GM19468 (cell line): ENCODE measurements at regions not wholly inside any gene's neighbourhood (a gene's known extent, or its start where the extent isn't known, plus 50 kb on each side); places are given as distances from the start of the nearest gene placed in this dataset.

Experiments
- ATAC-seq: cut with Tn5 transposase; IDR thresholded peaks from one replicate; pipeline ENCODE4 v1.9.1; 2021; ENCODE audit warnings: mild to moderate bottlenecking, moderate library complexity, moderate number of reproducible peaks; ENCODE audit not compliant: unreplicated experiment; ENCODE audit errors: extremely low read depth

DNA sequence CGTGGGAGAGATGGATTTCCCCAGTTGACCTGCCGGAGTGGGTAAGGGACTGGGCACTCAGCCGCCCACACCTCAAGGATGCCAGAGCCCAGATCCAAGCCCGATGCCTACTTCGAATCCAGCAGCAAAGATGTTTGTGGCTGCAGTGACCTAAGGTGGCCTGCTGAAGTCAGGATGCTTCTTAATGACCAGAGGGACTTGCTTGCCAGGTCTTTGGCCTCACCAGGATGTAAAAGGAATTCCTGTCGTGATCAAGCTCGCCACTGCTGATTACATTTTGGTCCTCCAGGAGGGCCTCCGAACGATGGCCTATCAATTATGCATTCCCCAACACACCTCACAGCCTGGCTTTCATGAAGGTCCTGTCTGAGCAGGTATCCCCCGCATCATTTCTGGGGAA, 349.5 kb upstream of the ZMIZ1 start:
- ATAC-seq = no peak

DNA sequence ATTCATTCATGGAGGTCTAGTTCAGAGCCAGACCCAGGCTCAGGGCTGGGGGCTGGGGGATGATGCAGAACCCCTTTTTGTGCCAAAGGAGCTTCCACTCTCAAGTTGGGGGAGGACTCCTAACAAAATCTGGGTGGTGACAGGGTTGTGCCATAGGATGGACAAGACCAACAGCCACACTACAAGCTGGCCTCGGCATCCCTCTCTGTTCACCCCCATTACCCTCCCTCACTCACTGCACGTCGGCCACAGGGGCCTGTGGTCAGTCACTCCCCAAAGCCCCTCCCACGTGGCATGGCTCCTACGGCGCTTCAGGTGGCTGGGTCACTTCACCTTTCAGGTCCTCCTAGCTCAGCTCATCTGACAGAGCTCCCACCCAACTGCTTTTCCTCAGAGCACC, 348.7 kb upstream of the ZMIZ1 start:
- ATAC-seq = no peak

DNA sequence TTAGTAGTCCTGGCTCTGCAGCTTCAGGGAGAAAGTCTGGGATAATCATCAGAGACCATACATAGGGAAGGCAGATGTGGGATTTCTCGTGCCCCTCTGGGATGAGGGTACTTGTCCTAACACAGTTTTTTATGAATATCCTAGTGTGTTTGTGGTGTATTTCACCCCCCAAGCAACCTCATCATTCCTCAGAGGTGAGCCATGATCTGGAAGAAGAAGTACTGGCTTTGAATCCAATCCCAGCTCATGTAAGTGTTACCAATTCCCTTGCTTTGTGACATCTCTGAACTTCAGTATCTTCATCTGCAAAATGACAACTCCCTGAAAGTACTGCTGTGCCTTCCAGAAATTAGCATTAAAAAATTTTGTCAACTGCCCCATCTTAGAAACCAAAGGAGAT, 347.5 kb upstream of the ZMIZ1 start:
- no peak for ATAC-seq

DNA sequence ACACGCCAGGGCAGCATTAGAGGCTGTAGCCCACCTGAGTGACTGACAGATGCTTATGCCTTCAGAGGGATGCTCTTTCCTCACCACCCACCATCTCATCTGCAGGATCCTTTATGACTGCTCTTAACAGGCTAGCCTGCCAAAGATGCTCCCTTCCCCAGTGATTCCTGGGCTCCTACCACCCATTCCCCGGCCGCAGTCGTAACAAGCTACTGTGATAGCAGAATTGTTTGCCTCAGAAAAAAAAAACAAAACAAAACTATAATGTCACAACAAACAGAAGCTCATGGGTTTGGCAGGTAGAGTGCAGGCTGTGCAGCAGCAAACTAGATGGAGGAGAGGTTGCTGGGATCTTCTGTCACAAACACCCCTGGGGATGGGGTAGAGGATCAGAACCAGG, 343.9 kb upstream of the ZMIZ1 start:
- no peak for ATAC-seq

DNA sequence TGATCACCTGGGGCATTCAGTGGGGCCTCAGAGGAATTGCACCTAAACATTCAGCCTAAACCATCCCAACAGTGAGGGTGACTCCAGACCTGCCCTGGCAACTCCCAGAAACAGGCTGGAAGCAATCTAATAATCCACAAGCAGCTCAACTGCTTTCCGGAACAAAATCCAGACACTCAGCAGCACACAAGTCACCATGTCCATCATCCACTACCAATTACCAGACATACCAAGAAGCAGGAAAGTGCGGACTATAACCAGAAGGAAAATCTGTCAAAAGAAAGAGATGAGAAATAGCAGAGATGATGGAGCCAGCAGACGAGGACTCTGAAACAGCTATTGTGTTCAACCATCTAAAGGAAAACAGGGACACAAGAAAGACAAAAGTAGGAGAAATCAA, 342.6 kb upstream of the ZMIZ1 start:
- no peak for ATAC-seq

DNA sequence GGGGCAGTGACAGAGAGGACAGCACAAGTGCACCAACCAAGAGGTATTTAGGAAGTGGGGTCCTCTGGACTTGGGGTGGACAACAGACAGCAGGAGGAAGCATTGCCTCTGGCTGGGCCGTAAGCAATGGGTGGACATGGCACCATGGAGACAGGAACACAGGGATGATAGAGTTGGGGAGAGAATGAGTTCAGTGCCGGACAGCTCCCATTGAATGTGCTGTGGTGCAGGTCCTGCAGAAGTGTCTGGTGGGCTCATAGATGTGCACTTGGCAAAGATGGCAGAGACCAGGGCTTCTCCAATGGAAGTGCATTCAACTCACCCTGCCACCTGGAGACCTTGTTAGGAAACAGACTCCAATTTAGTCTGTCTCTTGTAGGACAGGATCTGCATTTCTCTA, 341.5 kb upstream of the ZMIZ1 start:
- no peak for ATAC-seq

DNA sequence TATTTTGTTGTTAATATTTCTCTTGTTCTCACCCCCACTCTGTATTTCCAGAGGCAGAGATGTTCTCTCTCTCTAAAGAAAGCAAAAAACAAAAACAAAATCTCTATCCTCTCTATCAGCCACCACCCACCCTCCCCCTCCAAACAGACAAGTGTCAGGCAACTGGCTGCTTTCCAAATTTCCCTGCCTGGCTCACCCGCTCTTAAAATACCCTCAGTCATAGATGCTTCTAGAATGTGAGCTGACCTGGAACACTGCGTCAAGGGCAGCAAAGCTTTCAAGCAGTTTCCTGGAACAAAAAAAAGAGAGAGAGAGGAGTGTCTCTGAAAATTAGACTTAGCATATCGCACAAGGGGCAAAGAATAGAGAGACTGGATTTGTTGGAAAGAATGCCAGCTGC, 341.0 kb upstream of the ZMIZ1 start:
- ATAC-seq = no peak

DNA sequence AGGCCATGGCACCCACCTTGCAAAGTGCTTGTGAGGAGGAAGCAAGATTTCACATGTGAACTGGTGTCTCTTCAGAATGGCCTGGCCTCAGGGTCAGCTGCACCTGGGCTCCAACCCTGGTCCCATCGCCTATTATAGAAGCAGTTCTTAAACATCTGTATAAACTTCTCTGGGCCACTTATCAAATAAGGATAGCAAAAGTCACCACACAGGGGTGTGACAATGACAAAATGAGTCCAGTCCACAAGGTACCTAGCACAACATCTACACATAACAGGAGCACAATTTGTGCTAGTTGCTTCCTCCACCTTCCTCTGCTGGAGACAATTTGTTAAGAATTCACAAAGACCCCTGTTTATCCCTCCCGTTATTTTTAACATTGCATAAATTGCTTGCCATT, 340.6 kb upstream of the ZMIZ1 start:
- no peak for ATAC-seq

DNA sequence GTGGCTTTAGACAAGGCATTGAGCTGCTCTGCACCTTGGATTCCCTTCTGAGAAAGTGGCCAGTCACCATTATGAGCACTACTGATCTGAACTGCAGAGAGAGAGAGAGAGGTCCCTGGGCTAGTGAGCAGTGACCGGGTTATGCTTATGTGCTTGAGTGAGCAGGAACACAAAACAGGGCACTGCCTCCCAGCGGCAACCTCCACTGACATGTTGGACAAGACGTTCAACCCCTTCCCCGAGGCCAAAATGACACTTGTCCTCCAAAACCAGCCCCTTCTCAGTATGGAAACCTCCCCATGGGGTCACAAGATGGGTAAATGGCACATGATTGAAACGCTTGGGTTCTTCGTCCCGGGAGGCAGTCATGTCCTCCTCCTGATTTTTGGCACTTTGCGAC, 339.4 kb upstream of the ZMIZ1 start:
- no peak for ATAC-seq

DNA sequence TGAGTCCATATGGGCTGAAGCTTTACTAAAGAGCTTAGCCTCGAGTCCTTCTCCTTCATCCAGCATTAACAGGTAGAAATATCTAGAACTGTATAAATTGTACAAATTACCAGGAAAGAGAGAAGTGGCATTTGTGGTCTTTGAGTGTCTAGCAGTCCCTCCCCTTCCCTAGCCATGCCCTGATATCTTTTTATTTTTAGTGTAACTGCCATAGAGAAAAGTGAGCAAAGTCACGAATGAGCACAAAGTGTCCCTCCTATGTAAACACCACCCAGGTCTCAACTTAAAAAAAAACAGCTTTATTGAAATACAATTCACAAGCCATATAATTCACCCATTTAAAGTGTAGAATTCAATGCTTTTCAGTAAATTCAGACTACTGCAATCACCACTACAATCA, 339.0 kb upstream of the ZMIZ1 start:
- no peak for ATAC-seq

DNA sequence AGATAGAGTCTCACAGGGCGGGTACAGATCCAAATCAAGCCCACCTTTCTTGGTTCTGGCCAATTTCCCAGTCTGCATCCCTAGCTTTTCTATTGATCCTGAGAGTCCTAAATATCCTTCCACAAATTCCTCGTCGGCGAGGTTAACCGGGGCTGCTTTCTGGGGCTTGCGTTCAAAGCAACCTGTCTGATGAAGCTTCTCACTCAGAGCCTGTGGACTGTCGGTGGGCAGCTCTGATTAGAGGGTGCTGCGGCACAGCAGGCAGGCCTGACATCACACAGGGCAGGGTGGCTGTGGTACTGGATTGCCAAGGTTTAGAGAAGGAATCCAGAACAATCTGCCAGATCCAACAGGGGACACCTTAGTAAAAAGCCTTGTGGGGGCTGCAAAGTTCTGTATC, 338.0 kb upstream of the ZMIZ1 start:
- no peak for ATAC-seq

DNA sequence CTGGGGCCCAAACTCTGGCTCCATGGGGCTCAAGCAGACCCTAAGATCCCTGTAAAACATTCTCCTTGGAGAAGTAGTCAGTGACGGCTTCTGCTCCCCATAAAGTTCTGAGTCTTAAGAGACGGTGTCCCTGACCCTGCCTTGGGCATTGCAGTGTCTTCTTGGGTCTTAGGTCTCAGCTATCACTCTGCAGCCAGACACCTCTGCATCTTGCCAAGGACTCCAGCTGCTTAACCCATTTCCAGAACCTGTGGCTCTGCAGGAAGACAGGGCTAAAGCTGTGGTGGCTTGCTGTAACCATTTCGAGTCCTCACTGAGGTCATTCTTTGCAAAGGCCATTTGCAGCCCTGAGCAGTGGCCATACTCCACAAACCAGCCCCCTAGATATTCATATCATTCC, 337.1 kb upstream of the ZMIZ1 start:
- no peak for ATAC-seq

DNA sequence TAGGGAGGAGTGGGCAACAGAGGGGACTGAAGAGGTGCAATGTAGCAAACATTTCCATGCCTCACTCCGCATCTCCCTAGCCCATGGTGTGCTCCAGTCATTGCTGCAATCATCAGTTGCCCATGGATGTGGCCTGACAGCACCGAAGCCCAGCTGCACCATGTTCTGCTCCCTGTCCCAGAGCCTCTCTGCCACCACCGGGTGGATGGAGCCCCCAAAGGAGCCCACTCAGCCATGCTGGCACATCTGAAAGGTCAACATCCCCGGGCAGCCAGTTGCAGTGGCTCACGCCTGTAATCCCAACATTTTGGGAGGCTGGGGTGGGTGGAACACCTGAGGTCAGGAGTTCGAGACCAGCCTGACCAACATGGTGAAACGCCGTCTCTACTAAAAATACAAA, 336.4 kb upstream of the ZMIZ1 start:
- no peak for ATAC-seq

DNA sequence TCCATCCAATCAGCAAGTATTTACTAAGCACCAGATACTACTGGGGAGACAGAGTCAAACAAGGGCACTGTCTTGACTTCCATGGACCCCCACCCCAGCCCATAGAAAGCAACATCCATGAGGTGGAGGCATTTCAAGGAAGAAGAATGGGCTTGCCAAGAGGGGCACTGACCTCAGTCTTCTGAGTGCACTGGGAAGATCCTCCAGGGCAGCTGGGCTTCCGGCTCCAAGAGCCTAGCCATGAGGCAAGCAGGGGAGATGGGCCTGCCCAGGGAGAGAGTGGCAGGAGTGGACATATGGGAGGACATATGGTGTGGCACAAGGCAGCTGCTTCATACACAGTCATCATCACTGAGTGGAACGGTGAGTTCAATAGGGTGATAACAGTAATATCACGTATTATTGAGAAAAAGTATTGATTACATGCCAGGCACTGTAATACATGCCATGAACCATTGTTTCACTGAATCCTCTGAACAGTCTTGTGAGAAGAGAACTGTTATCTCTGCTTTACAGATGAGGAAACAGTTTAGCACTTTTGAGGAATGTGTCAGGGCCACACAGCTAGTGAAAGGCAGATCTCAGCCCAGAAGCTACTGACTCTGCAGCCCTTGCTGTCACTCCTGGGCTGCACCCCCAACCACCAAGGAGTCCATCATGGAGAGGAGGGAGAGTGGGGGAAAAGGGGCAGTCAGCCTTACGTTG, 331.7 kb upstream of the ZMIZ1 start:
- no peak for ATAC-seq

DNA sequence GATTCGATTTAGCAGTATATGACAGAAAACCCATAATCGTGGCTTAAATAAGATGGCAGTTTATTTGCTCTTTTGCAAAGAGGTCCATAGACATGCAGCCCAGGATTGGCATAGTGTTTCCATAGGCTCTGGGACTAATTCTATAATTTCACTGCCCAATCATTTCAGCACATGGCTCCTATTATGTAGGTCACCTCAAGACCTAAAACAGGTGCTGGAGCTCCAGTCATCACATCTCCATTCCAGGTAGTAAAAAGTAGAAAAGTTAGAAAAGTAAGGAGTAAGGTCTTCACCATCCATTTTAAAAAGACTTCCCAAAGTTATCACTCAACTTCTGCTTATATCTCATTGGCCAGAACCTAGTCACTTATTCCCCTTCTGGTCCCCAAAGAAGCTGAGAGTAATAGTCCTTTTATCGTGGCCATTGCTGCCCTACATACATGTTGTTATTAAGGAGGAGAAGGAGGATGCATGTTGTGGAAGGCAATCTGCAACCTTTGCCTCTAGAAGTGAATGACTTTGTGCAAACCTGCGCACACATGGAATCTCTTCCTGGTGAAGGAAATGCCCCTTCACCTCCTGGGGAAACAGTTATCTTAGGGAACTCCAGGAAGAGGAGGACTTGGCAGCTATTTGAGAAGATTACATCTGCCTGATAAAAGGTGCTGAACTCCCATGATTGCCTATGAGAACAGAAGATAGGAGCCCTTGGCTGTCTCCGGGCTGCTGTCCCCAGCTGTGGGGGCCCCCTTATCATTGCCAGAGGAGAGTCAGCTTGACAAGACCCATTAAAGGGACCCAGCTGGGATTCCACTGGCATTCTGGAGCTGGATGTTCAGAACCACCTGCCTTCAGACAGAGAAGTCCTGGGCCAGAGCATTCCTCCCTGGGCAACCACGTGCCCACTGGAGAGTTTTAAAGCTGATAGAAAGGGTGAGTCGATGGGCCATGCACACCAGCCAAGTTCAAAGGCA, 330.6 kb upstream of the ZMIZ1 start:
- no peak for ATAC-seq

DNA sequence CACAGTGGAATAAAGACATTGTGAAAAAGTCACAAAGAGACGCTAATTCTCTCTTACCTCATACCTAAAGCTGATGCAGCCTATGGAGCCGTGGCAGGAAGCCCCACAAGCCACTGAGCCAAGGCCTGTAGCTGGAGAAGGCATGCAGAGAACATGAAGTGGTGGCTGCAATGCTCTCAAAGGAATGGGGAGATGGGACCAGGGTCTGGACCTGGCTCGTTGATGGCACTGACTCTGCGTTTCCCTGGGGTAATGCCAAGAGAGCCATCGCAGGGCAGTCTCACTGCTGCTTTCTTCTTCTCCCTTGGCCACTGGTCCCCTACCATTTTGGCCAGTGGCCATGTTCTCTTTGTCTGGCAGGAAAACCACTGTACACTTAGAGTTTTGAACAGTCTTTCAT, 329.9 kb upstream of the ZMIZ1 start:
- no peak for ATAC-seq

DNA sequence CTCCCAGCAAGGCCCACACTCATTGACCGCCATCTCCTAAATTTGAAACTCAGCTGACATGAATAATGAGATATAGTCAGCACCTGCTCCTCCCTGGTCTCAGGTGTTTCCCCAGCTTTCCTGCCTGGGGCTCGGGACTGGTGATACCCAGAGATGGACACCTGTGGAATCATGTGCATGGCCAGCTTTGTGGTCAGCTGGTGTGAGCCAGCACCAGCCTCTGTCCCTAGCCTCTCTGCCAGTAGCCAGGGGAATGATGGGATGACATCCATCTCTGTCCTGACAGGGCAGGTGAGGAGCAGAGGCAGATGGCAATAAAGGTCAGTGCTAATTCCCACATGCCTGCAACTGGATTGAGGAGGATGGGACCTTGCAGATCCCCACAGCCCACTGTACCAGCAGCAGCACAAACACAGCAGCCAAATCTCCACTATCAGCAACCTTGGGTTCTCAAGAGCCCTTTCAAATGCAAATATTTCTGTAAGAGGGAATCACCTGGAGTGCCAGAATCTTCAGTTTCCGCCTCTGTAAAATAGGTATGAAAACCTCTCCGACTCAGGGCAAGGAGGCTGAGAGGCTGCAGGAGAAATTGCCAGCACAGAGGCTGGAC, 329.2 kb upstream of the ZMIZ1 start:
- no peak for ATAC-seq

DNA sequence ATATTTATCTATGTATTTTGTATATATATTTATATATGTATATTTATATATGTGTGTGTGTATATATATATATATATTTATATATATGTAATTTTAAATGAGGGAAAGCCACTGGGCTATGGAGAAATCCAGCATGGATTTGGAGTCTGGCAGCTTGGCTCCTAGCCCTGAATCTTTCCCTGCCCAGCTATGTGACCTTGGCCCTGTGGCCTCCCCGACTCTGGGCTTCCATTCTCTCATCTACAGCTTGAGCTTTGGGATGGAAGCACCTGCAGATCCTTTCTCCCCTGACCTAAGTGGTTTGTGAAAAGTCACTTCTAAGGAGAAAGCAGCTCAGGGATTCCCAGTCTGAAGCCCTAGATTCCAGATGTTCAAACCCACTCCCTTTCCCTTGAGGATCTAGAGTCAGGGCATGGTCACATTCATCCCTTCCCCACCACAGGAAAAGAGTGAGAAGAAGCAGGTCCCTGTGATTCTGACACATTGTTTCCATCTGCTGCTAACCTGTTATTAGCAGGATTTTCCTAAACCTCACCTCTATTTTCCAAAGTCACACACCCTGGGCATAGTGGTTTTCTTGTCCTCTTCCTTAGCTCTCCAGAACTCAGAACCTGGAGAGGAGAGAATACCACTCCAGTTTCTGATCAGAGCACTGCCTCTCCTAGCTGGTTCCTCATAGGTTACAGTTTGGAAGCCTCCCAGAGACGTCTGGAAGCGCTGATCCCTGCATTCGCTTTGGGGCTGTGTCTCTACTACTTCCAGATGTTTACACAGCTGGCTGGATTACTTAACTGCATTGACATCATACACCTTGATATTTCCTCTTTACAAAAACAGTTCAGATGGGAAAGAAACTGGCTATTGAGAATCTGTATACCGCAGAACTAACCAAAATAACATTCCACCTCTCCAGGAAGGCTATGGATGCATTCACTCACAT, 327.5 kb upstream of the ZMIZ1 start:
- no peak for ATAC-seq

DNA sequence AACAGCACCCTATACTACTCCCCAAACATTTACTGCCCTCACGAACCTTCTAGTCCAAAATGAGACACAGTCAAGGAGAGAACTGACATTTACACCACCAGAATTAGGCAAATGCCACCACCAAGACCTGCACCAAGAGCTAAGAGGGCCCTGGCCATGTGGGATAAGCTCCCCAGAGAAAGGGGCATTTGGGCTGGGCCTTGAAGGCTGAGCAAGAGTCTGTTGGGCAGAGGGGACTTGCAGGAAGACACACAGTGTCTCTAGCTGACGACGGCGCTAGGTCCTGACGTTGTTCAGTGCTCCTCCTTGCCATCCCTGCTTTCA, 326.4 kb upstream of the ZMIZ1 start:
- ATAC-seq = no peak
